ENCODE measurements at regions not wholly inside any gene's neighbourhood (a gene's known extent, or its start where the extent isn't known, plus 50 kb on each side); places are given as distances from the start of the nearest gene placed in this dataset.

GRCh38 chr1:219304227-219305226 is 130.8 kb downstream of the LYPLAL1 start:
- H3K36me3 ChIP-seq (ENCODE audit: control insufficient read depth, insufficient read depth, low read length): no peaks in the 10 kb centered on the region
- no peaks in the 10 kb centered on the region for H3K4me1 ChIP-seq (ENCODE audit: control insufficient read depth, insufficient read depth, low read length)
- no peak overlapping the region for H3K9ac ChIP-seq (ENCODE audit: low read length)
- H3K4me3 ChIP-seq (ENCODE audit: low read length): no peak overlapping the region
- H3K27me3 ChIP-seq (ENCODE audit: control insufficient read depth, insufficient read depth, low read length): no peaks in the 10 kb centered on the region
- no peak overlapping the region for H3K27ac ChIP-seq (ENCODE audit: low read depth, low read length)

DNA sequence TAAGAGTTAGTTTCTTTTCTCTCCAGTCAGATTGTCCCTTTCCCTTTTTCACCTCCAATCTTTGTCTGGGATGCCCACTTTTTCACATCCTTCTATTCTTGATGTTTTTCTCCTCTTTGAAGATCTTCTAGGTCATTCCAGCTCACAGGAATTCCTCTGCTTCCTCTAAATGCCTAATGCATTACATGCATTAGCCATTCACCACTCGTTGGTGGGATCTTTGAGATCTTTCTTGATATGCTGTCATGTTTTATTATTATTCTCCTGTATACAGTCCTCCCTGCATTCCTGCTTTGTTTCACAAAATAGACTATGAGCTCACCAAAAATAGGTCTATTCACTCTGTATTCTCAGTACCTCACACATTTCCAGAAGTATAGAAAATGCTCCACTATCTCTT is 129.0 kb downstream of the LYPLAL1 start:
- H3K4me3 ChIP-seq (ENCODE audit: low read length): no peak overlapping the region
- H3K27ac ChIP-seq (ENCODE audit: low read depth, low read length): no peak overlapping the region
- H3K9ac ChIP-seq (ENCODE audit: low read length): no peak overlapping the region
- H3K4me1 ChIP-seq (ENCODE audit: control insufficient read depth, insufficient read depth, low read length): peaks cover 4% of the 10 kb centered on the region
- no peaks in the 10 kb centered on the region for H3K36me3 ChIP-seq (ENCODE audit: control insufficient read depth, insufficient read depth, low read length)
- H3K27me3 ChIP-seq (ENCODE audit: control insufficient read depth, insufficient read depth, low read length): no peaks in the 10 kb centered on the region

GRCh38 chr1:219299420-219299819 is 125.7 kb downstream of the LYPLAL1 start:
- H3K4me1 ChIP-seq (ENCODE audit: control insufficient read depth, insufficient read depth, low read length): peaks cover 19% of the 10 kb centered on the region
- no peak overlapping the region for H3K9ac ChIP-seq (ENCODE audit: low read length)
- H3K27me3 ChIP-seq (ENCODE audit: control insufficient read depth, insufficient read depth, low read length): no peaks in the 10 kb centered on the region
- H3K36me3 ChIP-seq (ENCODE audit: control insufficient read depth, insufficient read depth, low read length): no peaks in the 10 kb centered on the region
- no peak overlapping the region for H3K4me3 ChIP-seq (ENCODE audit: low read length)
- peak overlapping the region; percentile 79 for H3K27ac ChIP-seq (ENCODE audit: low read depth, low read length)

- Histone ChIP-seq H3K36me3 (ENCODE audit: control insufficient read depth, insufficient read depth, low read length) (no peaks in the 10 kb centered on the region), H3K27me3 (ENCODE audit: control insufficient read depth, insufficient read depth, low read length) (no peaks in the 10 kb centered on the region), H3K27ac (ENCODE audit: low read depth, low read length) (peak overlapping the region; percentile 79), H3K4me1 (ENCODE audit: control insufficient read depth, insufficient read depth, low read length) (peaks cover 19% of the 10 kb centered on the region), H3K9ac (ENCODE audit: low read length) (no peak overlapping the region), H3K4me3 (ENCODE audit: low read length) (no peak overlapping the region)
These were observed 125.0 kb downstream of the LYPLAL1 start for GRCh38 chr1:219298571-219299148.

- Histone ChIP-seq H3K4me1 (ENCODE audit: control insufficient read depth, insufficient read depth, low read length) (peaks cover 19% of the 10 kb centered on the region), H3K27me3 (ENCODE audit: control insufficient read depth, insufficient read depth, low read length) (no peaks in the 10 kb centered on the region), H3K36me3 (ENCODE audit: control insufficient read depth, insufficient read depth, low read length) (no peaks in the 10 kb centered on the region), H3K27ac (ENCODE audit: low read depth, low read length) (peak overlapping the region; percentile 79), H3K4me3 (ENCODE audit: low read length) (no peak overlapping the region), H3K9ac (ENCODE audit: low read length) (no peak overlapping the region)
These were observed 123.0 kb downstream of the LYPLAL1 start for GRCh38 chr1:219296430-219297355.

- Histone ChIP-seq H3K4me3 (ENCODE audit: low read length) (no peak overlapping the region), H3K27ac (ENCODE audit: low read depth, low read length) (no peak overlapping the region), H3K4me1 (ENCODE audit: control insufficient read depth, insufficient read depth, low read length) (peaks cover 19% of the 10 kb centered on the region), H3K36me3 (ENCODE audit: control insufficient read depth, insufficient read depth, low read length) (no peaks in the 10 kb centered on the region), H3K9ac (ENCODE audit: low read length) (no peak overlapping the region), H3K27me3 (ENCODE audit: control insufficient read depth, insufficient read depth, low read length) (no peaks in the 10 kb centered on the region)
These were observed 120.6 kb downstream of the LYPLAL1 start for GRCh38 chr1:219294251-219294650.

DNA sequence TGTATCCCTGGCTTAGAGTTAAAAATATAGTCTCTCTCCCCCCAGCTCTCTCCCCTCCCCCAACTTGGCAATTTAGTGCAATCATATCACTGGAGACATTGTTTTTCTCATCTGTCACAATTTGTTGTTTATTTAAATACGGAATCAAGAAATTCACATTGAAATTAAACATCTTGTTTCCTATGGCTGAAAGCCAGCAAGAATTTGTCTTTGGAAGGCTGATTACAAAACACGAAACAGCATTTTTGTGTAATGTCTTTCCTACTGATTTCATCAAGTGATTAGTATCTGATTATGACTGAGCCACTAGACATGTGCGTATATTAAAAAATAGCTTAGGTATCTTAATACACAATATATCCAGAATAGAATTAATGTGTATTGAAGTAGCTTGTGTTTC is 119.7 kb downstream of the LYPLAL1 start:
- peaks cover 15% of the 10 kb centered on the region for H3K4me1 ChIP-seq (ENCODE audit: control insufficient read depth, insufficient read depth, low read length)
- no peak overlapping the region for H3K4me3 ChIP-seq (ENCODE audit: low read length)
- H3K36me3 ChIP-seq (ENCODE audit: control insufficient read depth, insufficient read depth, low read length): no peaks in the 10 kb centered on the region
- no peaks in the 10 kb centered on the region for H3K27me3 ChIP-seq (ENCODE audit: control insufficient read depth, insufficient read depth, low read length)
- no peak overlapping the region for H3K27ac ChIP-seq (ENCODE audit: low read depth, low read length)
- H3K9ac ChIP-seq (ENCODE audit: low read length): no peak overlapping the region

- Histone ChIP-seq H3K9ac (ENCODE audit: low read length) (no peak overlapping the region), H3K27ac (ENCODE audit: low read depth, low read length) (no peak overlapping the region)
These were observed 119.3 kb downstream of the LYPLAL1 start for GRCh38 chr1:219292999-219293398.

GRCh38 chr1:219292341-219292740 is 118.7 kb downstream of the LYPLAL1 start:
- no peak overlapping the region for H3K27ac ChIP-seq (ENCODE audit: low read depth, low read length)
- no peaks in the 10 kb centered on the region for H3K27me3 ChIP-seq (ENCODE audit: control insufficient read depth, insufficient read depth, low read length)
- no peaks in the 10 kb centered on the region for H3K36me3 ChIP-seq (ENCODE audit: control insufficient read depth, insufficient read depth, low read length)
- H3K4me3 ChIP-seq (ENCODE audit: low read length): no peak overlapping the region
- H3K4me1 ChIP-seq (ENCODE audit: control insufficient read depth, insufficient read depth, low read length): peaks cover 12% of the 10 kb centered on the region
- H3K9ac ChIP-seq (ENCODE audit: low read length): no peak overlapping the region

More at GRCh38 chr1:219292999-219293398, 119.3 kb downstream of the LYPLAL1 start:
- peaks cover 15% of the 10 kb centered on the region for H3K4me1 ChIP-seq (ENCODE audit: control insufficient read depth, insufficient read depth, low read length)
- no peaks in the 10 kb centered on the region for H3K36me3 ChIP-seq (ENCODE audit: control insufficient read depth, insufficient read depth, low read length)
- H3K27me3 ChIP-seq (ENCODE audit: control insufficient read depth, insufficient read depth, low read length): no peaks in the 10 kb centered on the region
- no peak overlapping the region for H3K4me3 ChIP-seq (ENCODE audit: low read length)

DNA sequence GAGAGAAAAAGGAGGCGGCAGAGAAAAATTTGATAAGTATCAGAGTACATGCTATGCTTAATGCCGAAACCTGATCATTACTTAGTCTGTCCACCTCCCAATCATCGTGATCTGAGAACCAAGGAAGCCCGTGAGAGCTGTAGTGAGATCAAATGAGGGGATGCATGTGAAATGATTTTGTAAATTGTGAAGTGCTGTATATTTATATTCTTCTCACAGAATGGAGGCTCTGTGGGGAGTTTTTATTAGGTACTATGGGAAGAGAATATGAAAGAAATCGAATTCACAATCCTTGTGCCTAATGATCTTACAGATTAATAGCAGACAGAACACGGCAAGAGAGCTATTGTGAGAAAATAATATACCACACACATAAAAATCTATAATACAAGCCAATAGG is 115.5 kb downstream of the LYPLAL1 start:
- H3K27ac ChIP-seq (ENCODE audit: low read depth, low read length): no peak overlapping the region
- H3K27me3 ChIP-seq (ENCODE audit: control insufficient read depth, insufficient read depth, low read length): no peaks in the 10 kb centered on the region
- no peaks in the 10 kb centered on the region for H3K36me3 ChIP-seq (ENCODE audit: control insufficient read depth, insufficient read depth, low read length)
- no peak overlapping the region for H3K4me3 ChIP-seq (ENCODE audit: low read length)
- no peak overlapping the region for H3K9ac ChIP-seq (ENCODE audit: low read length)
- no peaks in the 10 kb centered on the region for H3K4me1 ChIP-seq (ENCODE audit: control insufficient read depth, insufficient read depth, low read length)

DNA sequence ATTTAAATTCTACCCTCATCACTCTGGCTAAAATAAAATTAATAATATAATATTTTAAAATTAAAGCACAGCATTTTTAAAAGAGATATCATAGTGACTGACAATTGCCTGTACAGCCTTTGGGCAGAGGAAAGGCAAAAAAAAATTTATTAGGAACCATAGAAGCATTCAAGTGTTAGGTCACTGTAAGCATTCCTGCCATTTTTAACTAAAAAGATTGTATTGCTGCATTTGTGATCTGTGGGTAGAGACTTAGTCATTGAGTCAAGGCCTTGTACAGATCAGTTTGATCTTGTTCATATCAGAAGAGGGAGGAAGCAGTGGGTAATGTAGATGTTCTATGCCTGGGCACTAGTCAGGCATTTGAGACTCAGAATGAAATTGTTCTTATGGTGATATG is 109.9 kb downstream of the LYPLAL1 start:
- no peak overlapping the region for H3K9ac ChIP-seq (ENCODE audit: low read length)
- no peak overlapping the region for H3K27ac ChIP-seq (ENCODE audit: low read depth, low read length)
- H3K4me1 ChIP-seq (ENCODE audit: control insufficient read depth, insufficient read depth, low read length): no peaks in the 10 kb centered on the region
- H3K4me3 ChIP-seq (ENCODE audit: low read length): no peak overlapping the region
- no peaks in the 10 kb centered on the region for H3K27me3 ChIP-seq (ENCODE audit: control insufficient read depth, insufficient read depth, low read length)
- H3K36me3 ChIP-seq (ENCODE audit: control insufficient read depth, insufficient read depth, low read length): no peaks in the 10 kb centered on the region

DNA sequence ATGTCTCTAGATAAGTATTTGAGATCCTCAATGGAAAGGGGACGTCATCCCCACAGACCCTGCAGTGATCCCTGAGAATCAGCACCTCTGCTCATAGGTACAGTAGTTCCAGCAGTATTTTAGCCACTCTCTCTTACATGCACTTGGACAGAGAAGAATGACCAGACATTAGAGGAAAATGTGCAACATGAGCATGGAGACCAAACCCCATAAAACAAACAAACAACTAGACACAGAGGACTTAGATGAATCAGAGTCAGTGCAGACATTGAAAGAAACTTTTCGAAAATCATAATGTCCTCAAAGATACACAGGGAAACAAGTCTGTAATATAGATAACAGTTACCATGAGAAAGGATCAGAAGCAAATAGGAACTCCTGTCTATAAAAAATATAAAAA is 108.2 kb downstream of the LYPLAL1 start:
- Histone ChIP-seq H3K9ac (ENCODE audit: low read length) (no peak overlapping the region), H3K4me3 (ENCODE audit: low read length) (no peak overlapping the region), H3K27ac (ENCODE audit: low read depth, low read length) (no peak overlapping the region), H3K36me3 (ENCODE audit: control insufficient read depth, insufficient read depth, low read length) (no peaks in the 10 kb centered on the region), H3K27me3 (ENCODE audit: control insufficient read depth, insufficient read depth, low read length) (no peaks in the 10 kb centered on the region), H3K4me1 (ENCODE audit: control insufficient read depth, insufficient read depth, low read length) (peaks cover 4% of the 10 kb centered on the region)

Data from rectal smooth muscle tissue (tissue), 1 donor.